Stimulated activated CD8-positive, alpha-beta memory T cell treated with anti-CD3 and anti-CD28 coated beads, Interleukin-12 subunit alpha, Interleukin-12 subunit beta, amount 100 ng/mL, for 4 hours (primary cell): ENCODE measurements at regions not wholly inside any gene's neighbourhood (a gene's known extent, or its start where the extent isn't known, plus 50 kb on each side); places are given as distances from the start of the nearest gene placed in this dataset.
"Not testable (repeated sequence)": the region's sequence is repeated elsewhere in the genome, so short reads cannot be mapped to it uniquely, and the experiment has no call there.

Source experiments
- DNase-seq: peaks from one replicate; pipeline ENCODE4 v3.0.0-alpha.2; 2020; ENCODE audit warnings: low read depth

DNA sequence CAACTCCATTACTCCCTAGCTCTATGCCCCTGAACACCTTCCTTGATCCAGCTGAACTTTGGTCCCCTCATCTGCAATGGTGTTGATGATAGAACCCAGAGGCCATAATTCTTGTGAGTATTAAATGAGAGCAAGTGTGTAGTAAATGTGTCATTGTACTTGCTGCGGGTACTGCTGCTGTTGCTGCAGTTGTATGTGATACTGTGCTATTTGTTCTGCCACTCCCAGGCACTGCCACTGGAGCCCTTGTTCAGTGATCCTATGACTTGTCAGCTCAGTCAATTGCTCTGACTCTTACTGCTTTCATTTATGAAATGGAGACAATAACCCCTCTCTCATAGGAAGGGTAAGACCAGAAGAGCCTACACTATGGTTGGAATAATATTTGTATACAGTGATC, 136.9 kb upstream of the PLGLB2 start:
- DNase-seq = not testable (repeated sequence)

DNA sequence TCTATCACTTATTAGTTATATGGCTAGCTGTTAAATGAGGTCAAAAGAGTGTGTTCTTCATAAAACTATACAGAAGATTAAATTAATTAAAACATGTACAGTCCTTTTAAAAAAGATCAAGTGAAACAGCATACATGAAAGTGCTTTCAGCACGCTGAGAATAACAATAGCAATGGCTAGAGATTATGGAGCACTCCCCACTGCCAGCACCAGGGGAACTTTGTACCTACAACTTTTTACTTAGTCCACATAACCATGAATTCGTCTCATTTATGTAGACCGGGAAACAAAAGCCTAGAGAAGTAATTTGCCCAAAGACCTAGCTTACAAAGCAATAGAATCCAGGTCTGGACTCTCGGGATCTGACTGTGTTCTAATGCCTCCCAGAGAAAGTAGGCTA, 136.5 kb upstream of the PLGLB2 start:
- DNase-seq = not testable (repeated sequence)

DNA sequence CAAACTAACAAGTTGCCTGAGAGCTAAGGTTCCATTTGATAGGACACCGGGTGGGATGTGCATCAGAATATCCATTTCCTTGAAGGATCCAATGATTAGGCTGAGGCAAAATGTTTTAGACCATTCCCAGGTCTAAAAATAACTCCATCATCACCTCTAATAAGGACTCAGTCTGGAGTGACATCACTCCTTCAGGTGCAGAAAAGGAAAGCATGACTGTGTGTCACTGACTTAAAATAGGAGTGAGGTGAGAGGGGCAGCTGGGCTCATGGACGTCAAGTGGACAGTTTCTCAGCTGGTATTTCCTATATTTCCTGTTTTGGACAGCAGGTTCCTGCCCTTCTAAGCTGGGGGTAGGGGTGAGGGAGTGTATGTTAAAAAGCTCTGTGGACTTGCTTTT, 135.9 kb upstream of the PLGLB2 start:
- DNase-seq = not testable (repeated sequence)

DNA sequence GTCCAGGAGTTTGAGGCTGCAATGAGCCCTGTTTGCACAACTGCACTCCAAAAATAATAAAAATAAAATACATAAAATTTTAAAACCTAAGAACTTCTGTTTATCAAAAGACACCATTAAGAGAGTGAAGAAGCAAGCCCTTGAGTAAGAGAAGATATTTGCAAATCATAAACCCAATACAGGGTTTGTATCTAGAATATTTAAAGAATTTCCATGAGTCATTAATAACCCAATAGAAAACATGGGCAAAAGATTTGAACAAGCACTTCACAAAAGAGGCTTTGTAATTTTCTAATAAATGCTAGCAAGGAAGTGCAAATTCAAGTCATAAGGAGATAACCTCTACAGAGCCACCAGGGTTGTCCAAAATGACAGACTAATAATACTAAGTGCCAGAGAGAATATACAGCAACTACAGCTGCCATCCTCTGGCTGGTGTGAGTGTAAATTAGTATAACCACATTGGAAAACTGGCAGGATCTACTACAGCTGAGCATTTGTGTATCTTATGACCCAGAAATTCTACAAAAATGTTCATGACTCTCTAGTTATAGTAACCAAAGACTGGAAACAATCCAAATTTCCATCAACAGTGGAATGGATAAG, 133.0 kb upstream of the PLGLB2 start:
- not testable (repeated sequence) for DNase-seq

DNA sequence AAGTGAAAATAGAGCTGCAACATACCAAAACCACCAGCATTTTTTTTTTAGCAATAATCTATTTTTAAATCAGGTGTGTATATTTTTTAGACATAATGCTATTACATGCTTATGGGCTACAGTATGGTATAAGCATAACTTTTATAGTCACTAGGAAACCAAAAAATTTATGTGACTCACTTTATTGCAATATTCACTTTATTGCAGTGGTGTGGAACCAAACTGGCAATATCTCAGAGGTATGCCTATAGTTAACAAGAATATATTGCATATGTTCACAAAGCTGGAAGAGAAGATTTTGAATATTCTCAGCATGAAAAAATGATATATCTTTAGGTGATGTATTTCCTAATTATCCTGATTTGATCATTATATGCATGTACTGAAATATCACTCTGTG, 128.8 kb upstream of the PLGLB2 start:
- not testable (repeated sequence) for DNase-seq

DNA sequence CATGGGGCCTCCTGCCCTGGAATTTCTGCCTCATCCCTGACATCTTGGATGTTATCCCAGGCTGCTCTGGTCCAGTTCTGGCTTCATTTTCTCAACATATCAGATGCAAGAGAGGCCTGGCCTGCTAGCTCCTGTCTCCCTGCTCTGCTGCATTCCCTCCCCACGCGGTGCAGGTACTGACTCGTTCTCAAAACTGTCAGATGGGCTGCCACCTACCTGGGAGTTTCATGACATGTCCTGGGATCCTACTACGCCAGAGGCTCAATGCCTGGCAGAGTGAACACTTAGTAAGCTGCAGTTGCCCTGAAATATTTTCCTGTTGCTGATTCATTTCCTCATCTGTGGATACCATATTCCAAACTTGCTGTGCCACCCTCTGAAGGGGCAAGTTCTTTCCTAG, 126.7 kb upstream of the PLGLB2 start:
- not testable (repeated sequence) for DNase-seq

DNA sequence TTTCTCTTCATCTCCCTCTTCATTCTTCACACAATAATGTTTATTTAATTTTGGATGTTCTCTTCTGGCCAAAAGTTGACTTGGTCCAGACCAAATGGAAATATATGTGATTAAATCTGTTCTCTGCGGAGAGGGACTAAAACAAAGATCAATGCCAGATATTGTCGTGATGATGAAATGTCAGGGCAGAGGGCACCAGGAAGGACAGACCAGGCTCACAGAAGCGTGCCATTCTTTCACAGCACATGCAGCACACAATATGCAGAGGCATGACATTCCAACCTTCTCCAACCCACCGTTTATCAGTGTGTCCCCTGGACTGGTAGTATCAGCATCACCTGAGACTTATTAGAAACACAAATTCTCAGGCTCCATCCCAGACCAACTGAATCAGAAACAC, 125.2 kb upstream of the PLGLB2 start:
- DNase-seq = not testable (repeated sequence)

DNA sequence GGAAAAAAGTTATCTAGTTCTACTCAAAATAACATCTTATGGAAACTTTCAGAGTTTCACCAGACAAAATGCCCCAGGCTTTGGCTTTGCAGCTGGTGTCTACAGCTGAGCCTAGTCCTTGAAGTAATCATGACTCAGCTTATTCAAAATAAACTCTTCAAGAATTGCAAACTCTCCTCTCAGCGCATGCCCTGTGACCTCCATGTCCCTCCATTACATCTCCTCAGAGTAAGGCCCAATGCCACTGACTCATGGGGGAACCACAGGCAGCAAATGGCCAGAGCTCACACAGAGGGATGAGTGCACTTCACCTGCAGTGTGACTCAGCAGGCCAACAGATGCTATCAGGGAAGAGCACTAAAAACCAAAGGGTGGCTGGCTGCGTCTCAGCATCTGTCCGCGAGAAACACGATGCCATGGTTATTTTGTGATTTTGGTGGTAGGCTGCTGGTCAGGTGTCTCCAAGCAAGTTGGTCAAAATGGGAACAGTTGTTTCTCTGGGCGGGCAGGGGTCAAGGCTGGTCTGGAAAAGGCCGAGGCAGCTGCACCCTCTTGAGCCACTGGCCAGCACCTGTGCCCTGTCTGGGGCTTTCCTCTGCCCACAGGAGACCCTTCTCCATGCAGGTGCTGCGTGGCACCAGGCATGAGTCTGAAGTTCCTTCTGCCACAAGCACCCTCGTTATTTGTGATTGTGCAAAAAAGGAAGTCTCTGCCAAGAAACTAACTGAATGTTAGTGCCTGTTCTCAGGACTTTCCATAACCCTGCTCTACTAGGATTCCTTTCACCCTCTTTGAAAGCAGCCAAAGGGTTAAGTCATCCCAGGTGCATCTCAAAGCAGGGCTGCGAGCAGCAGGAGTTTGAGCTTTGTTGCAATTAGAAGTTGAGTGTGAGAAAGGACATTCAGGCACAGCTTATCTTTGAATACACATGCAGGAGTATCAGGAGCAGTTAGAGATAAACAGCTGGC, 118.1 kb upstream of the PLGLB2 start:
- not testable (repeated sequence) for DNase-seq

DNA sequence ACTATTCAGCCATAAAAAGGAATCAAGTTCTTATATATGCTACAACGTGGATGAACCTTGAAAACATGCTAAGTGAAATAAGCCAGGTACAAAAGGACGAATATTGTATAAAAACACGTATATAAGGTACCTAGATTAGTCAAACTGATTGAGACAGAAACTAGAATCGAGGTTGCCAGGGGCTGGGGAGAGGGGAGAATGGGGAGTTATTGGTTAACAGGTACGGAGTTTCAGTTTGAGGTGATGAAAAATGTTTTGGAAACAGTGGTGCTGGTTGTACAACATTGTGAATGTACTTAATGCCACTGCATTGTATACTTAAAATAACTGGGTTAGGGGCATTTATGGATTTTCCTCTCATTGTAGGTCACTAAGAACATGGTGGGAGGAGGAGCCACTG, 117.0 kb upstream of the PLGLB2 start:
- DNase-seq = not testable (repeated sequence)

DNA sequence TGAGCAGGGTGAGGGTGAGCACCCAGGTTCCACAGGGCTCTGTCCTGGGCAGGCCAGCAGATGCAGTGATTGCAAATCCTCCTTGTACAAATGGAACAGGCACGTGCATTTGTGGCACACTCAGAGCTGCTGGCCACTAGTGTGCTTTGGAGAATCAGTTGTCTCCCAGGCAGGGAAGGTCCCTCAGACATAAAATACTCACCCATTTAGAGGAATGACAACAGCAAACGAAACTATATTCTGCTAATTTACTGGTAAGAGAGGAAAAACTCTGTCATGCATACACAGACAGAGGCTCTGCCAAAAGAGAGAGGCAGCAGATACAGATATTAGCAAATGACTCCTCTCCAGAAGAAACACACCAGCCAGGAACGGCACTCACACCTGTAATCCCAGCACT, 116.5 kb upstream of the PLGLB2 start:
- not testable (repeated sequence) for DNase-seq

DNA sequence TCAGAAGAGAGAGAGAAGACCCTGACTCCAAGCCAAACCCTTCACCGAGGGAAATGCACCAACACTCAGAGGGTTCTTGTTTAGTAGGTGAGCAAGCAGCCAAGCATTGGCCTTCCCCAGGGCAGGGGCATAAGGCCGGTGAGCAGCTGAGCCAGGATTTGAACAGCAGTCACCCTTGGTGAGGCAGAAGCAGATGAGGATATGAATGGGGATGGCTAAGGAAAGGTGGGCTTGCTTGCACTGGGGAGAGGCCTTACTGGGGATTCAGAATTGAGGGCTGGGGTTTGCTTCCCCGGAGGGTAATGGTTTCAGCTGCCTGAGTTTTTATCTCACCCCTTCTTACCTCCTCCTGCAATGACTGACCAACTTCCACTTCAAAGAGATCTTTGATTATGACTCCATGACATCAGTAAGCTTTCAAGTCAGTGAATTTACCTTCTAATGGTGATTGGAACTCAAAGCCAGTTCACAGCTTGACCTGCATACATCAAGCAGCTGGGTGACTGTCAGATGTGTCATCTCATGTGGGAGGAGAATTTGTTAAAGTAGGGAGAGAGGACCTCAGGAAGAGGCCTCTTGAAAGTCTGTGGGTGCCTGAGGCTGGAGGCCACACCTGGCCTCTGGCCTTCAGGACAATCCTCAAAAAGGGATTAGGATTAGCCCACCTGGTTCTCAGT, 114.5 kb upstream of the PLGLB2 start:
- DNase-seq = not testable (repeated sequence)

DNA sequence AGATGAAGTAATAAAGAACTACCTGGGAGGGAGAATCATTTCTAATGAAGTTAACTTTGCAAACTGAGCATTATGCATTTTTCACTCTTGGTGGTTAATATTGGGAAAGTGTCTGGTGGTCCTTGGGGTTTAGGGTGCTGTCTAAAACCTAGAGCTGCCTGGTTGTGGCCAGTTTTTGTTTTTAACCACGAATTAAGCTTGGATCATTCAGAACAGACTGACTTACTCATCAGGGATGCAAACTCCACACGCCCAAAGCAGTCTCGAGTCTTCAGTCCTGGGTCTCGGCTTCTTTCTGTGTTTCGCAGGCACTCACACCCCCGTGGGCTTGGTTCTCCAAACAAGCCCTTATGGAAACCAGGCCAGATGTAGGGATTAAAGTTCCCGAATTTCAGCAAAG, 113.8 kb upstream of the PLGLB2 start:
- not testable (repeated sequence) for DNase-seq

DNA sequence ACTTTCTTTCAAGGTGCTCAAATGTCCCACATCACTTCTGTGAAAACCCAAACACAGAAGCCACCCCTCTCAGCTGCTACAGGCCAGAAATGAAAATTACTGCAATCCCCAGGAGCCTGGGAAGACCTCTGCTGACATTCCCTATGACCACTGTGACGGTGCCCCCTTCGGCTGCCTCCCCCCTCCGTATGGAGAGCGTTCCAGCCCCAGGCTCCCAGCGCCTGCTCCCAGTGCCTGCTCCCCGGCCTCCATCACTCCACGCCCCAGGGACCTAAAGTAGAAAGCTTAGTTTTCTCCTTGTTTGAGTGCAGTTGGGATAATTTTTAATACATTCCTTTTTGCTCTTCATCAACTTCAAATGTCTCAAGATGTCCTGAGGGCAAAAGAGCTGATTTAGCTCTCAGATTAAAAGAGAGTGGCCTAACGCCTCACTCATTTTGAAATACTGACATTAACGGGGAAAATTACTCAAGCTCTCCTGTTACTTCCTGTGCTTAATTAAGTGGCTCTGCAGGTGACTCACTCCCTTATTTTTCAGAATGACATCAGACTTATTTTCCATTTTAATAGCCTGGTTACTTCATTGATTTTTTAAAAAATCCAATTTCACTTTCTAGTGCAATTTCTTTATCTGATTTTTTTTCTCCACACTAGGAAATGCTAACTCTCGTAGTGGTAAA, 112.8 kb upstream of the PLGLB2 start:
- not testable (repeated sequence) for DNase-seq

DNA sequence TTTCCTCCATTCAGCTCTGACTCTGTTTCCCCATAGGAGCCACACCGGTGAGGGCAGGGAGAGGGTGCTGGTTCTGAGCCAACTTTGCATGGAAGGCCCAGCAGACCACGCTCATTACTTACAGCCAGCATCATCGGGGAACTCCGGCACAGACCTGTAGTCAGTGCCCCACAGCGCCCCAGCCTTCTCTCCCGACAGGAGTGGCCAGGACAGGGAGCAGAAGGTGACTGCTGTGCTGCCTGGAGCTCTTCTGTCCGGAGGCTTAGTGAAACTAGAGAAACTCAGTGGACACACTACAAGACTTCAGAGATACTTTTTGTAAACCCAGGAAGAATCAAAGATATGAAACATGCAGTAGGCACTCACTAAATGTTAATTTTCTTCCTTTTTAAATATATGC, 111.6 kb upstream of the PLGLB2 start:
- not testable (repeated sequence) for DNase-seq

DNA sequence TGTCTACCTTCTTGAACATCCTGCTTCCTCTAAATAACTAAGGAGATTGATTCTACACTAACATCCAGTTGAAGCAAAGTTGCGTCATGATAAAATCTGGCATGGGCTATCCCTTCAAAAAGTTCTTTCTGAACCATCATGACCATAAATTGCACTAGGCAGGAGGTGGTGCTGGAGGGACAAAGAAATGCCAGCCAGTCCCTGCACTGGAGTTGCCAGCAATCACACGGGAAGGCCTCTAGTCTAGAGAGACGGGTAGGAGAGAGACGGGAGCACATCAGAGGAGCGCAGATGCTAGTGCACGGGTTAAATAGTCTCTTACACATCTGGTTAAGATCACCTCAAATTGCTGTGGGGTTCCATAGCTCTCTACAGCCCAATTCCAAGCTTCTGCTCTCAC, 111.2 kb upstream of the PLGLB2 start:
- DNase-seq = not testable (repeated sequence)

DNA sequence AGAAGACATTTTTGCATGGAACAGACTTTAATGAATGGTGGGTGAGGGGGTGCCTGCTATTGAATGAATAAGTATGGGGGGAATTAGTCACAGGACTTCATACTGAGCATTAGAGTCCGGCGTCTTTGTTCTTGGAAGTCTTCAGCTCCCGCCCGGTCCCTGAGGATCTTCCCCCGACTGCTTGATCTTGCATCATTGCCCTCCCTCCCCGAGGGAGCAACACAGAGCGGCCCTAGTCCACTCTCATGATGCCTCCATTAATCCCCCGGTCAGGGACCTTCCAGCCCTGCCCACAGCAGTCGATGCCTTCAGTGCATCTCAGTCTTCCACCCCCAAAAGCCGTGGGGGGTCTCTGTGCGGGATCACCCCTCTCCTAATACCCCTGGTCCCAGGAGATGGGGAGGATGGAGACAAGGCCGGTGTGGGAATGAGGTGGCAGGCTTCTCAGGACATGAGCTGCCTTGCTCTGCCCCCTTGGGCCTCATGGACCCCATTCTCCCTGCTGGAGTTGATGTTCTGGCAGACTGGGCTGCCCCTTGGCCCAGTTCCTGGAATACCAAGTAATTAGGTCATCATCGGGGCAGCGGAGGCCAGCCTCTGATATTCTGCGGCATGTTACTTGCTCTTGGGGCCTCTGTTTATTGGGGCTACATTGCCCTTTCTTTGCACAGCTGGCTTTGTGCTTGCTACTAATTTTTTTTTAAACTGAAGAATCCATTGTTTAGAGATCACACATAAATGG, 110.5 kb upstream of the PLGLB2 start:
- not testable (repeated sequence) for DNase-seq

DNA sequence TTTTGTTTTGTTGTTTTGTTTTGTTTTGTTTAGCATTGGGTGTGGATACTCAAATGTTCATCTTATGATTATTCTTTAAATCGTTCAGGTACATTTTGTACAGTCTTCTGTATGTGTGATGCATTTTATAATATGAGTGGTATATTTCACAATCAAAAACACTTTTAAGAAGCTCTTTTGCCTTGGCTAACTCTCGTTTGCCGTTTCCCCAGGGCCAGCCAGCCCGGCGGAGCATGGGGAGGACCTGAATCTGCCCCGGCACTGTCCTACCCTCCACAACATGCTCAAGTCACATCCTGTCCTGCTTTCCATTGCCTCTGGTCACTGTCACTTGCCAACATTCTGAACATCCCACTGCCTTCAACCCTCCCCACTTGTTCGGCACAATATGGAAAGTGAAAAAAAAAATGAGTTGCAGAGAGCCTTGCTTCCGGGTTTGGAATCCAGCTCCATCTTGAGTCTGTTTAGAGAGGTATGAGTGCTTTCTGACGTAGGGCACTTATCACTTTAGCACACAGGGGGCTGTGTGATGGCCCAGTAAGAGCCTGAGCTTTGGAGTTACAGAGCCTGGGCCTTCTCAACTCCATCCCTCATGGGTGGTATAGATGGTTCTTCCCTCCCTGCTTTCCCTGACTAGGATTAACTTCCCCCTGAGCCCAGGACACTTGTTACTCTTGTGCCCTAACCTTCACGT, 109.6 kb upstream of the PLGLB2 start:
- not testable (repeated sequence) for DNase-seq

DNA sequence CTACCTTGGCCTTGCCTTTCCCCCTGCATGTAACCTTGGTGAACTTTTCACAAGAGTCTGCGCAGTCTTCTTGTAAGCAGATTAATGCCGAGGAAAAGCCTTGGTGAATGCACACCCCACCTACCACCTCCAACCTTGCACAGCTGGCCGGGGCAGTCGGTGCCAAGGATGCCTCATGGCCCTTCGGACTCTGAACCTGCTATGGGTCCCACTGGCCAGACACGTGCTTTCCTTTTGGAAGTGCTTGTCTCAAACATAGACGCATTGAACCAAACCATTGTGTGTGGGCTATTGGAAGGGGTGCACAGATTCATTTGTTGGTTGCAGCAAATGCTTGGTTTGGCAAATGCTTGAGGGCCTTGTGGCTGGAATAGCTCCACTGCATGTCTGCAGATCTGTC, 109.0 kb upstream of the PLGLB2 start:
- not testable (repeated sequence) for DNase-seq

DNA sequence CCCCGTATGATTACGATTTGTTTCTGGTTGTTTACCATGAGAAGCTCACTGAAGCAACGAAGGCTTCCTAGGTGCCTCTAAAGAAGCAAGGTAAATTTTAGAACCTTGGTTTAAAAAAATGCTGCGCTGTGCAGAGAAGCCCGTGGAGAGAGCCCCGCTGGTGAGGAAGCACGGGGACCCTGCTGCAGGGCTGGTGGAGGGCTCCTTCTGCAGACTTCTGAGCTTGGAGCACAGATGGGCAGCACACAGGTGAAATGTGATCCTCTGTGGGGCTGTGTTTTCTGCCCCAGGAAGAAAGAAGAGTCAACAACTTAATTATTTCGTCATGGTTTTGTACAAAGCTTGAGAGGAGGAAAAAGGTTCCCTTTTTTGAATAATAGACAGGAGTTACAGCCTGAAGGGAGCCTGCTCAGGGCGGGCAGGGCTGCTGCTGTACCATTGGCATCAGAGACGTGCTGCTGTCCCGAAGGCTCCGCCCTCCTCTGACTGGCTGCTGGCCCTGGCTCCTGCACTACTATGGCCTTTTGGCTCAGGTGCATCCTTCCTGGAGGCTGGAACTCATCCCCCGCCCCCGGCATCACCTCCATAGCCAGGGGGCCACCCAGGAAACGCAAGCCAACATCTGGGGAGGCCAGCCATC, 108.0 kb upstream of the PLGLB2 start:
- DNase-seq = not testable (repeated sequence)

DNA sequence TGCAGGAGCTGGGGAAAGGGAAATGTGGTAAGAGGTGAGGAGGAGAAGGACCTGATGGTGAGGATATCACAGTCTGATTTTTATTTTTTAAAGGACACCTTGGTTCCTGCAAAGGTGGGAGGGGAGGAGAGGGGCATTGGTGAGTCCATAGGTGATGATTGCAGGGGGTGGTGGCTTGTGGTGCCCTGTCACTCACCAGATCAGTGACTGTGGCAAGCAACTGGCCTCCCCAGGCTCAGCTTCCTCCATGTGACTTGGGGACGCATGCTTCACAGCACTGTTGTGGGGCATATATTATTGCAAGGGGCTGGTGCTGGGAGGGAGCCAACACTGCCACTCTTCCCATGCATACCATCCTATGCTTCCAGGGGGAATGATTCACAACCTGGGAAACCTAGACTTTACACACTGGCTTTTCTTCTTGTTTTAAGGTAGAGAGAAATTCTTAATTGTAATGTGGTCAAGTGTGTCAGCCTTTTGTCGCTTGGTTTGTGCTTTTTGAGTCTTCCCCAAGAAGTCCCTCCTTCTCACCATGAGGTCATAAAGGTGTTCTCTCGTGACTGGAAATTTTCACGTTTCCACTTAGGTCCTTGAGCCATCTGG, 106.8 kb upstream of the PLGLB2 start:
- not testable (repeated sequence) for DNase-seq
